ENCODE measurements at regions not wholly inside any gene's neighbourhood (a gene's known extent, or its start where the extent isn't known, plus 50 kb on each side); places are given as distances from the start of the nearest gene placed in this dataset.

GRCh38 chr2:107027205-107027604 is 141.2 kb upstream of the ST6GAL2 start:
- no peaks in the 10 kb centered on the region for H3K4me1 ChIP-seq
- ATAC-seq: no peak
- peaks cover 0 to 3% (median 0%) of the 10 kb centered on the region in 3 donors for H3K27me3 ChIP-seq (ENCODE audit: insufficient read depth in 3 of 3, low read length in 2 of 3)
- H3K4me3 ChIP-seq: no peak overlapping the region
- no peak for DNase-seq
- H3K27ac ChIP-seq: no peak overlapping the region
- H3K36me3 ChIP-seq (ENCODE audit: insufficient read depth in 1 of 2, low read depth in 1 of 2): no peaks in the 10 kb centered on the region
- no peak for TF ChIP-seq CTCF (IDR thresholded peaks at IDR 0.05)
- 43 to 50% (median 48%) methylated on average over 1 of the region's 1 CpG for WGBS, 3 donors
- no peaks in the 10 kb centered on the region for H3K9me3 ChIP-seq
- intact Hi-C loops (cut with DNase I): no loop called here

GRCh38 chr2:107027810-107028209 is 141.8 kb upstream of the ST6GAL2 start:
- Histone ChIP-seq H3K4me3 (no peak overlapping the region), H3K27ac (no peak overlapping the region), H3K4me1 (no peaks in the 10 kb centered on the region), H3K36me3 (ENCODE audit: insufficient read depth in 1 of 2, low read depth in 1 of 2) (no peaks in the 10 kb centered on the region), H3K27me3 (ENCODE audit: insufficient read depth in 3 of 3, low read length in 2 of 3) (peaks cover 0 to 3% (median 0%) of the 10 kb centered on the region in 3 donors), H3K9me3 (no peaks in the 10 kb centered on the region)
- ATAC-seq: no peak
- intact Hi-C loops (cut with DNase I): no loop called here
- no peak for DNase-seq
- TF ChIP-seq CTCF (IDR thresholded peaks at IDR 0.05): no peak

- DNase-seq: no peak
- peaks cover 0 to 3% (median 0%) of the 10 kb centered on the region in 3 donors for H3K27me3 ChIP-seq (ENCODE audit: insufficient read depth in 3 of 3, low read length in 2 of 3)
- H3K4me3 ChIP-seq: no peak overlapping the region
- intact Hi-C loops (cut with DNase I): no loop called here
- H3K9me3 ChIP-seq: no peaks in the 10 kb centered on the region
- no peak for TF ChIP-seq CTCF (IDR thresholded peaks at IDR 0.05)
- H3K4me1 ChIP-seq: no peaks in the 10 kb centered on the region
- no peak for ATAC-seq
- 16 to 26% (median 24%) methylated on average over 1 of the region's 1 CpG for WGBS, 3 donors
- H3K27ac ChIP-seq: no peak overlapping the region
- H3K36me3 ChIP-seq (ENCODE audit: insufficient read depth in 1 of 2, low read depth in 1 of 2): no peaks in the 10 kb centered on the region
Observed at GRCh38 chr2:107028661-107029060, 142.7 kb upstream of the ST6GAL2 start.

GRCh38 chr2:107036293-107036692 is 150.3 kb upstream of the ST6GAL2 start:
- no peak for DNase-seq
- Histone ChIP-seq H3K9me3 (peaks cover 8% of the 10 kb centered on the region), H3K27me3 (ENCODE audit: insufficient read depth in 3 of 3, low read length in 2 of 3) (no peaks in the 10 kb centered on the region), H3K36me3 (ENCODE audit: insufficient read depth in 1 of 2, low read depth in 1 of 2) (no peaks in the 10 kb centered on the region), H3K4me1 (no peaks in the 10 kb centered on the region), H3K27ac (no peak overlapping the region), H3K4me3 (no peak overlapping the region)
- 81 to 85% (median 85%) methylated on average over 5 of the region's 5 CpGs for WGBS, 3 donors
- intact Hi-C loops (cut with DNase I): no loop called here
- ATAC-seq: no peak
- TF ChIP-seq CTCF (IDR thresholded peaks at IDR 0.05): no peak

GRCh38 chr2:107062173-107062572 is 176.2 kb upstream of the ST6GAL2 start:
- intact Hi-C loops (cut with DNase I): no loop called here
- no peak for DNase-seq
- Histone ChIP-seq H3K4me1 (no peaks in the 10 kb centered on the region), H3K36me3 (ENCODE audit: insufficient read depth in 1 of 2, low read depth in 1 of 2) (no peaks in the 10 kb centered on the region), H3K27ac (no peak overlapping the region), H3K27me3 (ENCODE audit: insufficient read depth in 3 of 3, low read length in 2 of 3) (no peaks in the 10 kb centered on the region), H3K4me3 (no peak overlapping the region), H3K9me3 (no peaks in the 10 kb centered on the region)
- no peak for ATAC-seq
- TF ChIP-seq CTCF (IDR thresholded peaks at IDR 0.05): no peak
- 9 to 24% (median 17%) methylated on average over 4 of the region's 4 CpGs for WGBS, 3 donors

Measured in psoas muscle (tissue), 7 donors.